Esophagus squamous epithelium (tissue), 4 donors: ENCODE measurements at regions not wholly inside any gene's neighbourhood (a gene's known extent, or its start where the extent isn't known, plus 50 kb on each side); places are given as distances from the start of the nearest gene placed in this dataset.

Experiments
- POLR2A ChIP-seq, 4 donors: fragments of 450-650 bp; IDR thresholded peaks; one replicate each; pipeline ENCODE4 v1.6.1; 2017; ENCODE audit warnings: antibody characterized with exemption in 4 of 4, mild to moderate bottlenecking in 4 of 4, moderate library complexity in 3 of 4
- TF ChIP-seq, protein P1 (sequence below), 6 experiments: fragments of 450-650 bp in 4 of 6; fragments of 200-600 bp in 2 of 6; sonication (generic) in 2 of 6; IDR thresholded peaks; one replicate each; pipeline ENCODE4 v1.5.1; 2016 to 2019; ENCODE audit warnings: antibody characterized with exemption in 6 of 6, mild to moderate bottlenecking in 4 of 6, moderate library complexity in 4 of 6

- TF ChIP-seq, protein P1, sequence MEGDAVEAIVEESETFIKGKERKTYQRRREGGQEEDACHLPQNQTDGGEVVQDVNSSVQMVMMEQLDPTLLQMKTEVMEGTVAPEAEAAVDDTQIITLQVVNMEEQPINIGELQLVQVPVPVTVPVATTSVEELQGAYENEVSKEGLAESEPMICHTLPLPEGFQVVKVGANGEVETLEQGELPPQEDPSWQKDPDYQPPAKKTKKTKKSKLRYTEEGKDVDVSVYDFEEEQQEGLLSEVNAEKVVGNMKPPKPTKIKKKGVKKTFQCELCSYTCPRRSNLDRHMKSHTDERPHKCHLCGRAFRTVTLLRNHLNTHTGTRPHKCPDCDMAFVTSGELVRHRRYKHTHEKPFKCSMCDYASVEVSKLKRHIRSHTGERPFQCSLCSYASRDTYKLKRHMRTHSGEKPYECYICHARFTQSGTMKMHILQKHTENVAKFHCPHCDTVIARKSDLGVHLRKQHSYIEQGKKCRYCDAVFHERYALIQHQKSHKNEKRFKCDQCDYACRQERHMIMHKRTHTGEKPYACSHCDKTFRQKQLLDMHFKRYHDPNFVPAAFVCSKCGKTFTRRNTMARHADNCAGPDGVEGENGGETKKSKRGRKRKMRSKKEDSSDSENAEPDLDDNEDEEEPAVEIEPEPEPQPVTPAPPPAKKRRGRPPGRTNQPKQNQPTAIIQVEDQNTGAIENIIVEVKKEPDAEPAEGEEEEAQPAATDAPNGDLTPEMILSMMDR (IDR thresholded peaks at IDR 0.05): no peak
- no peak for TF ChIP-seq POLR2A (IDR thresholded peaks at IDR 0.05)
Measured at GRCh38 chr2:142515493-142515892, 362.0 kb upstream of the KYNU start.
